ENCODE measurements at regions not wholly inside any gene's neighbourhood (a gene's known extent, or its start where the extent isn't known, plus 50 kb on each side); places are given as distances from the start of the nearest gene placed in this dataset.

DNA sequence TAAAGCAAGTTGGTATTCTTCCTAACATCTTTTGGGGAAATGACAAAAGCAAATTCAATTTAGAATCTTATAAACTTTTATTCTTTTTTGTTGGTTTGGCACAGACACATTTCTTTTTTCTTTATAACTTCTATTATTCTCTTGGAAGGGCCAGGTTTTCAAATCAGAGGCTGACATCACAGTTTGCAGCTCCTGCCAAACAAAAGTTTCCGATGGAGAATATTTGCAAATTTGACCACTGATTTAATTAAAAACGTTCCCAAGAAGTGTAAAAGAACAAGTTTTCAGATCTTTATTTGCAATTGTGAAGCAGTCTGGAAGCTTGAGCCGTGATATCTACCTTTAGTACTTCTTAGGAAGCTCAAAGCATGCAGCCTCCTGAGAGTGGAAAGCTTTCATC is 53.8 kb upstream of the CD83 start:
- TF ChIP-seq, protein P1, sequence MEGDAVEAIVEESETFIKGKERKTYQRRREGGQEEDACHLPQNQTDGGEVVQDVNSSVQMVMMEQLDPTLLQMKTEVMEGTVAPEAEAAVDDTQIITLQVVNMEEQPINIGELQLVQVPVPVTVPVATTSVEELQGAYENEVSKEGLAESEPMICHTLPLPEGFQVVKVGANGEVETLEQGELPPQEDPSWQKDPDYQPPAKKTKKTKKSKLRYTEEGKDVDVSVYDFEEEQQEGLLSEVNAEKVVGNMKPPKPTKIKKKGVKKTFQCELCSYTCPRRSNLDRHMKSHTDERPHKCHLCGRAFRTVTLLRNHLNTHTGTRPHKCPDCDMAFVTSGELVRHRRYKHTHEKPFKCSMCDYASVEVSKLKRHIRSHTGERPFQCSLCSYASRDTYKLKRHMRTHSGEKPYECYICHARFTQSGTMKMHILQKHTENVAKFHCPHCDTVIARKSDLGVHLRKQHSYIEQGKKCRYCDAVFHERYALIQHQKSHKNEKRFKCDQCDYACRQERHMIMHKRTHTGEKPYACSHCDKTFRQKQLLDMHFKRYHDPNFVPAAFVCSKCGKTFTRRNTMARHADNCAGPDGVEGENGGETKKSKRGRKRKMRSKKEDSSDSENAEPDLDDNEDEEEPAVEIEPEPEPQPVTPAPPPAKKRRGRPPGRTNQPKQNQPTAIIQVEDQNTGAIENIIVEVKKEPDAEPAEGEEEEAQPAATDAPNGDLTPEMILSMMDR (IDR thresholded peaks at IDR 0.05): no peak
- peaks cover 11% of the 10 kb centered on the region for H3K9me3 Mint-ChIP-seq (ENCODE audit: unreplicated experiment)

GRCh38 chr6:14065350-14065749 is 52.2 kb upstream of the CD83 start:
- TF ChIP-seq, protein P1 (IDR thresholded peaks at IDR 0.05): no peak
- no peak for DNase-seq (ENCODE audit: extremely low spot score, unreplicated experiment)
- Mint-ChIP-seq H3K36me3 (ENCODE audit: unreplicated experiment) (peaks cover 2% of the 10 kb centered on the region), H3K27ac (ENCODE audit: unreplicated experiment) (no peak overlapping the region), H3K4me3 (ENCODE audit: unreplicated experiment) (no peak overlapping the region), H3K4me1 (ENCODE audit: unreplicated experiment) (peaks cover 14% of the 10 kb centered on the region), H3K27me3 (ENCODE audit: unreplicated experiment) (peaks cover 2% of the 10 kb centered on the region), H3K9me3 (ENCODE audit: unreplicated experiment) (peaks cover 11% of the 10 kb centered on the region)

More for the DNA sequence above, 53.8 kb upstream of the CD83 start:
- Mint-ChIP-seq H3K36me3 (ENCODE audit: unreplicated experiment) (peaks cover 2% of the 10 kb centered on the region), H3K27ac (ENCODE audit: unreplicated experiment) (no peak overlapping the region), H3K4me3 (ENCODE audit: unreplicated experiment) (no peak overlapping the region), H3K27me3 (ENCODE audit: unreplicated experiment) (peaks cover 2% of the 10 kb centered on the region), H3K4me1 (ENCODE audit: unreplicated experiment) (peaks cover 15% of the 10 kb centered on the region)
- no peak for DNase-seq (ENCODE audit: extremely low spot score, unreplicated experiment)

DNA sequence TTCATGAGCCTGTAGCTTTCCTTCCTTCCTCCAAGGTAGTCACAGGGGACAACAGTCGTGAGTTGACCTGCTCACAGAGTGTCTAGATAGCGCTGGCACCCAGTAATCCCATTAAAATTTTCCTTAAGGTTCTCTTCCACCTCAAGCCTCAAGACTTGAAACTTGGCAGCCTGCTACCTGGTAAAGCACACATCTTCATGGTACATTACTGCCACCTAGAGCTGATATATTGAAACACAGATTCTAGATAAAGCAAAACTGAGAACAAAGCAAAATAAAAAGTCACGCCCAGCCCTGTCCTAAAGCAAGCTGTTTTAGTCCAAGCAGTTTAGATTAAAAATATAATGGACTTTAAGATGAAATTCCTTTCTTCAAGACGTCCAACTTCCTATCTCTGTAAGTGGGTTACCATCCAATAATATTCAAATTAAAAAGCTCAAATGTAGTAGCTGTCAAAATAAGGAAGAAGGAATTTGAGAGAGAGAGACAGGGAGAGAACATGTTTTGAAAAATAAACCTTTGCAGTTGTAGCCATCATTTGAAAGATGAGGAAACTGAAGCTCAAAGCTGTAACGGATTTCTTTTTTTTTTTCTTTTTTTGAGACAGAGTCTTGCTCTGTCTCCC is 50.7 kb upstream of the CD83 start:
- DNase-seq (ENCODE audit: extremely low spot score, unreplicated experiment): no peak
- peaks cover 14% of the 10 kb centered on the region for H3K4me1 Mint-ChIP-seq (ENCODE audit: unreplicated experiment)
- TF ChIP-seq, protein P1 (IDR thresholded peaks at IDR 0.05): peak; percentile 77
- peak overlapping the region; percentile 70 for H3K27ac Mint-ChIP-seq (ENCODE audit: unreplicated experiment)
- no peaks in the 10 kb centered on the region for H3K27me3 Mint-ChIP-seq (ENCODE audit: unreplicated experiment)
- peaks cover 2% of the 10 kb centered on the region for H3K36me3 Mint-ChIP-seq (ENCODE audit: unreplicated experiment)
- peaks cover 9% of the 10 kb centered on the region for H3K9me3 Mint-ChIP-seq (ENCODE audit: unreplicated experiment)
- no peak overlapping the region for H3K4me3 Mint-ChIP-seq (ENCODE audit: unreplicated experiment)

- peak overlapping the region; percentile 43 for H3K27ac Mint-ChIP-seq (ENCODE audit: unreplicated experiment)
- H3K36me3 Mint-ChIP-seq (ENCODE audit: unreplicated experiment): no peaks in the 10 kb centered on the region
- TF ChIP-seq, protein P1 (IDR thresholded peaks at IDR 0.05): no peak
Measured at GRCh38 chr6:14067656-14068055, 49.9 kb upstream of the CD83 start.

More at GRCh38 chr6:14067656-14068055, 49.9 kb upstream of the CD83 start:
- Mint-ChIP-seq H3K9me3 (ENCODE audit: unreplicated experiment) (peaks cover 1% of the 10 kb centered on the region), H3K27me3 (ENCODE audit: unreplicated experiment) (no peaks in the 10 kb centered on the region), H3K4me1 (ENCODE audit: unreplicated experiment) (peaks cover 14% of the 10 kb centered on the region), H3K4me3 (ENCODE audit: unreplicated experiment) (no peak overlapping the region)
- no peak for DNase-seq (ENCODE audit: extremely low spot score, unreplicated experiment)

Data from osteocyte (in vitro differentiated cells).